Hypothalamus (tissue), 51 donors: ENCODE measurements at regions not wholly inside any gene's neighbourhood (a gene's known extent, or its start where the extent isn't known, plus 50 kb on each side); places are given as distances from the start of the nearest gene placed in this dataset.

Experiments used
- DNase-seq, 51 donors: peaks; one replicate each; lab custom pipeline; 2025; lab: John Stamatoyannopoulos, UW

DNA sequence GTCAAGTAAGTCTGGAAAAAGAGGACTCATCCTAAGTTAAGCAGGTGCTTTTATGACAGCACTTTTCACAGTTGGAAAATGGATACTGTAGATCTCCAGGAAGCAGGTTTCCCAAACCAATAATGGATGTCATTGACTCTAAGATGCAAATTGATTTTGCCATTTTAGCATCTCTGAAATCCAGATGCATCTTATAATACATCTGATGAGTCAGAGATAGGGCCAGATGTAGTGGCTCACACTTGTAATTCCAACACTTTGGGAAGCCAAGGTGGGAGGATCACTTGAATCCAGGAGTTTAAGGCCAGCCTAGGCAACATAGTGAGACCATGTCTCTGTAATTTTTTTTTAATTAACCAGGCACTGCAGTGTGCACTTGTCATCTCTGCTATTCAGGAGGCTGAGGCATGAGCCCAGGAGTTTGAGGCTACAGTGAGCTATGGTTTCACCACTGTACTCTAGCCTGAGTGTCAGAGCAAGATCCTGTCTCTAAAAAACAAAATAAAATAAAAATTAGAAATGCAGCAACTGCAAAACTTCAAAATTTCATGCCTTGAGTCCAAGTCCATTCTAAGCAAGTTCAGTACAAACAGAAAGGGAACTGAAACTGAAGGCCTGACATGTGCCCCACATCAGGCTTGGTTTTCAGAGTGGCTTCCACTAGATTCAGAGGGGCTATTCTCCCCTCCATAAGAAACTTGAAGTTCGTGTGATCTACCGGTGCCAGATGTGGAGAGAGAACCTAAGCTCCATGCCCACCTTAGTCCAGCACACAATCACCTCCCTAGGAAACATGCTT is 267.8 kb upstream of the NCKAP5 start:
- DNase-seq: no peak

DNA sequence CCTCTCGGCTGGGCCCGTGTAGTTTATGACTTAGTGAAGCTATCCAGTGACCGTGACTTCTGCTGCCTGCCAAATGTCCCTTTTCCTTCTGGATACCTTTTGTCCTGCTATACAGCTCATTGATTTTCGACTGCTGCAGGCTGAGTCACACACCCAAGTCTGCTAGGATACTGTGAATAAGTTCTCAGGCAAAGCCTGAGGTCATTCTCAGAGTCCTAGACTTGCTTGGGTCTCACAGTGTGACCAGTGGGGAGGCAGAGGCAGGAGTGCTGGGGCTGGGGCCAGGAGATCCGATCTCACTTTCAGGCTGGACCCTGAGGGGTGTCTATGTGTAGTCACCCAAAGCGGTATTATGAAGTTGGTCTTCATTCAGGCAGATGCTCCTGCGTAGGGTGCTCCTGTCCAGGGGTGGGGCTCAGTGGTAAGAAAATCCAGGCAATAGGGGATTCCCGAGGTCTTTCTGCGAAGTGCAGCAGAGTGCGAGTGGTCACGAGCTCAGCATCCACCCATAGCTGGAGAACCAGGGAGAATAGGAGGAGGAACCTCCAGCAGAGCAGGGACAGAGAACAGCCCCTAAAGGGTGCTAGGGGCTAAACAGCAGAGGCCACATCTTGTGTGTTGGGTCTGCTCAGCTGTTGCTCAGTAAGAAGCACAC is 268.6 kb upstream of the NCKAP5 start:
- no peak for DNase-seq

DNA sequence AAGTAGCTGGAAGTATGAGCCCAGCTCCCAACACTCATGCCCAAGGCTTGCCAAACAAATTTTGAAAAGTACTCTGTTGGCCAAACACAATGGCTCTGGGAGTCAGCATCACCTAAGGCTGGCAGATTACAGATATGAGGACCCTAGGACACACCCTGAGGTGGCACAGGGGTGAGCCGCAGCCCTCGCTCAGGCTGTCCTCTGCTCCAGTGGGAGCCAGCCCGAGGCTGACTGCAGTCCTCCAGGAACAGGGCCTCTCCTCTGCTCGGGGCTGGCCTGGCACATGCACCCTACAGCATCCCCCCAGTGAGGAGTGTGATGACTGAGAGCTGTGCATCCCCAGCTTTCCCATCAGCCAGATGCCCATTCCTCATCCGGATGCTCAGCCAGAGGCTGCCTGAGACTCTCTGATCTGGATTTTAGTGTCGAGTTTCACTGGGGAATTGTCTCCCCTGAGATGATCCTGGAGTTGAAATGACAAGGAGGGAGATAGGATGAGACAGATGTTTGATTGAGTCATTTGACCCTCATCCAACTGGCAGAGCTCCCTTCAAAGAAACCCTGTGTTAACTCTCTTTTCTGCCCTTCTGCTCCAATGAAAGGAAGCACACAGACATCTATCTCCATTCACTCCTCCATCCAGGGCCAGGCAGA is 269.3 kb upstream of the NCKAP5 start:
- DNase-seq: peak in 1 of 51 donors; percentile 7

DNA sequence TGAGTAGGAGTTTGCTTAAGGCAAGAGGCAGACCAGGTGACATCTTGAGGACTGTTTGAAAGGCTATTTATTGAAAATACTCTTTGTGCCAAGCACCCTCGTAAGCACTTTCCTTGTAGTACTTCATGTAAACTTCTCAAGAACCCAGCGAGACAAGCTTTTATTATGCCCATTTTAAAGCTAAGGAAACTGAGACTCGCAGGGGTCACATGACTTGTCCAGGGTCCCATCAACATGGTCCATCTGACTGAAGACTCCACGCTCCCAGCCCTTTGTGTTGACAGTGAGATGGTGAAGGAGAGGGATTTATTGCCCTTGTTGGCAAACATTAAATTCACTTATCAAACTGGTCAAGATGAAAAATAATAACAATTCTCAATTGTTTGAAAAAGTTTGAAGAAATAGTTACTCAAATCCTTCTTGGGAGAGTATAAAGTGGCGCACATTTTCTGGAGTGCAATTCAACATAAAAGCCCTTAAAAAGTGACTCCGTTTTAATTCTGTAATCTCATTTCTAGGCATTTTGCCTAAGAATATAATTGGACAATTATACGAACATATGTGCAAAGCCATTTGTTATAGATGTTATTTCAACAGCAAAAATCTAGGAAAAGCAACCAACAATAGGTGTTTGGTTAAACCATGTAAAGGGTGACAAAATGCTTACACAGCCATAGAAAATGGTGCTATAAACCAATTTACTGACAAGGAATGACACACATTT is 270.5 kb upstream of the NCKAP5 start:
- no peak for DNase-seq

DNA sequence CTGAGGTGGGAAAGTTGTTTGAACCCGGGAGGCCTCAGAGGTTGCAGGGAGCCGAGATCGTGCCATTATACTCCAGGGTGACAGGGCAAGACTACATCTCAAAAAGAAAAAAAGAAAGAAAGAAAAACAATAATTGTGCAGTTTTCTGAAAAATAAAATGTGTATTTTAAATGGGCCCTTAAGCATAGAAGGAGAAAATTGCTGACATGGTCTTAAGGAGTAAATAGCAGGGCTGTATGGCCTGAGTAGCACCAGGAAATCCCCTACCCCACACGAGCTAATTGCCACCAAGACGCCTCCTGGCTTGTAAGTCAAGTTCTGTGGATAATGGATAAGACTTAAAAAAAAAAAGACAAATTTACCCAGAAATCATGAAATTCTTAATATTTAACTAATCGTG is 271.4 kb upstream of the NCKAP5 start:
- no peak for DNase-seq

DNA sequence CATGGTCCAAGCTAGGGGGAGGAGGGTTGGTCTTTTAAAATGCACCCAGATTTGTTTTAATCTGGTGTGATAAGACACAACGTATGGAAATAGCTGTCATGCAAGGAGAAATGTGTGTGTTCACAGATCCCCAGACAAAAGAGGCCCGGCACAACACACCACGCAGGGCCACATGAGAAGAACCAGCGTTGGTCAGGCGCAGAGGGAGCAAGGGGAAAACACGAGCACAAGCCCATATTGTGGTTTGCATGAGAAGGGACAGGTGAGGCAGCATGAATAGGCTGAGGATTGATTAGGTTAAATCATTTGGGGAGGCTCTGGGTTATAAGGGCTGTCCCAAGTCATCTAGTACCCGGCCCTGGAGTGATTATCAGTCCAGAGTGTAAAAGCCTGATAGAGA is 272.5 kb upstream of the NCKAP5 start:
- no peak for DNase-seq

DNA sequence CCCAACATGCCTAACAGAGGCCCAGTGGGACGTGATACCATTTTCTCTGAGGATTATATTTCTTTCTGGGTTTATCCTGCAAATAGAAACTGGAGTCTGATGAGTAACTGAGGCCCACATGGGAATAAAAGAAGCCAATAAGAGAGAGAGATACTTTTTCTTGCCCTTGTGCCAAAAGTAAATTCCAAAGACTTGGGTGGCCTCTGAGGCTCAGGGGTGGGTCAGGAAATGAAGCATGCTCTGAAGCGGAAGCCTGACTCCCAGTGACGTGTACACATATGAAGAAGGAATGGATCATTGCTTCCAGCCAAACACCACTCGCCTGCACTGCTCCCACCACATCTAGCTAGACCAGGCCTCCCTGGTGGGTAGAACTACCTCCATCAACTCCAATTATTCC is 273.6 kb upstream of the NCKAP5 start:
- DNase-seq: no peak

DNA sequence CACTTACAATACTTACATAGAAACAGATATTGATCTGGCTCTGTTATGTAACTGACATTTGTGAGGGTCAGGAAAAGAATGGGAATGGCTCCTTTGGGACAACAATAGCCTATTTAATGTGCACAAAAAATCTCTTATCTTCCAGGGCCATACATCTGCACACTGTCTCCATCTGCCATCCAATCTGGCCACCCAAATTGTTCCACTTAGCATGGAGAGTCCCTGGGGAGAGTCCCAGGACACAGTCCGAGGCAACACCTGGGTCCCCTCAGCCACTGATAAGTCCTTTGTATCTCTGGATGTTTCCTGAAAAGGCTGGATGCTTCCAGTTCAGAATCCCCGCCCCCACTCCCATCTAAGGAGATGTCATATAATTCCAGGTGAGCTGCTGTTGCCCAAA is 274.2 kb upstream of the NCKAP5 start:
- DNase-seq: no peak

DNA sequence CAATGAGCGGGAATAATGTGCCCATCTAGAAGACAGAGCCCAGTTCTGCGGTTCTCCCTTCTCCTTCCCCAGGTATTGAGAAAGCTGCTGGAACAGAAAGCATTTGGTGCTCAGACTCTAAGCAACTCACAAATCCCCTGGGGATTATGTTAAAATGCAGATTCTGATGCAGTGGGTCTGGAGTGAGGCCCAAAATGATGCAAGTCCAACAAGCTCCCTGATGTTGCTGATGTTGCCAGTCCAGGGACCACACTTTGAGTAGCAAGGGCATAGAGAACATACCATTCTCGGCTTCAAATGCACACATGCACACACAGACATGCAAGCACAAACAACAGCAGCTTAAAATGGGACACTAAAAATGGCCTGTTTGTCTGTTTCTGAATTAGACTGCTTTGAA is 274.8 kb upstream of the NCKAP5 start:
- DNase-seq: no peak

DNA sequence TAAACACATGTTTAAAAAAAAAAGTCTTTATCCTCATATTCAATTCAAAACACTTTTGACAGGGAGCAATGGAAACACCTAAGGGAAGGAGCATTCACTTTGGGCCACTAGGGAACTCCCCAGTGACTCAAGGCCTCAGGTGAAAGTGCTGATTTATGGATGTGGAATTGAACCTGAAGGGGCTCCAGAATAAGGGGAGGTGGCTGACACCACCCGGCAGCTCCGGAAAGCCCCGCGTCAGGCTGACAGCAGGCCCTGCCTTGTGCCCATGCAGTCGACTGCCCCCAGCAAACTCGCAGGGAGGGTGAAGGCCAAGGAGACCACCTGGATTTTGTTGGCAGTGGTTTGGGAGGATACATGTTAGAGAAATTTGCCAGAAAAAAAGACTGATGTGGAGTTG is 275.3 kb upstream of the NCKAP5 start:
- no peak for DNase-seq

DNA sequence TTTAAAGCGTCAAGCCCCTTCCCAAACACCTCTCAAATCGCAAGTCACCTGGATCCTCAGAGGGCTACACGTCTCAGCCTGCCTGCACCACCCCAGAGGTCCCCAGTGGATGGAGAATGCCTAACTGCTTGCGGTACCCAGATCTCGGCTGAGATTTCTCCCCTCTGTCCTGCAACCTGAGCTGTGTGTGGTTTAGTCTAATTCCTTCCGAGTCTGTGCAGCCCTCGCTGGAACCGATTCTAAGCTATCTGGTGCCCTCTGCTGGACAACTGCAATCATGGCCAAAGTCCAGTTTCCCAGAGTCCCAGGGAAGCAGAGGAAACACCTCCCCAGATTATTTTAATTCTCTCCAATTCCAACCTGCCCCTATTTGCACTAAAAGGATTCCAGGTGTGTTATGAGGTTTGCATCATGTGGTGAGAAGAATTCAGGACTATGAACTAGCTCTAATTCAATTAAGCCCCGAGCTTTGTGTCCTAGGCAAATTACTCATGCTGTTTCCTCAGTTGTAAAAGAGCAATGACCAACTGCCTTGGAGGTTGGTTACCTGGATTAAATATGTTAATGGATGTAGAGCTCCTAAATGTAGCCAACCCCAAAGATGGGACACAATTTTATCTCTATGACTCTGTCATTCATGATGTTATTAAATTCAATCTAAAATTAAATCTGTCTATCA is 276.1 kb upstream of the NCKAP5 start:
- DNase-seq: peak in 48 of 51 donors; percentile 1 to 74 (median 32)

DNA sequence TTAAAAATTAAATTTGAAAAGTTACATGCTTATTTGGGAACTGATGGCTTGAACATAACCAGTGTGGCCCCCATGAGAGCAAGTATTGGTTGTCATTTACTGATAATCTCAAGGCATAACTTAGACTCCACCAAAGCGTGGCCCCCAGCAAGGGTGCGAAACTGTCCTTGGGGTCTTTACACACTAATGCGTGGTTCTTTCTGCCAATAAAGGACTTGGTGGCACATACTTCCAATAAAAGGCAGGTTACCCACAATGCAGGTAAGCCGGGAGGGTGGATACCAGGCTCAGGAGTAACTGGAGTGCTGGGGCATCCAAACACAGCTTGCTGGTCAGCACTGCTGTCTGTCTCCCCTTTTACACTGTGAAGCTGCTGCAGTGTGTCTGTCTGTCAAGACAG is 278.2 kb upstream of the NCKAP5 start:
- no peak for DNase-seq

DNA sequence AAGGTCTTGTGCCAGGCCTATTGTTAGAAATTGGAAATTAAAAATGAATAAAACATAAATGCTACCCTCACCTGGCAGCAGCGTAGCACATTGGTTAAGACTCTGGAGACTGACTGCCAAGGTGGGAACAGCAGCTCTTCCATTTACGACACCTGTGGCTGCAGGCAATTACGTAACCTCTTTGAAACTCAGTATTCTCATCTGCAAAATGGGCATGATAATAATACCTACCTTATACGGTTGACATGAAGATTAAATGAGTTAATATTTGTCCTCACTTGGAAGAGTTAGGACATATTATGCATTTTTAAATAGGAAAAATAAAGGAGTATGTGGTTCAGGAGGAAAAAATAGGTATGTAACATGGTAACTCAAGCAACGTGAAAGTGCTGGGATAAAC is 279.3 kb upstream of the NCKAP5 start:
- DNase-seq: no peak

DNA sequence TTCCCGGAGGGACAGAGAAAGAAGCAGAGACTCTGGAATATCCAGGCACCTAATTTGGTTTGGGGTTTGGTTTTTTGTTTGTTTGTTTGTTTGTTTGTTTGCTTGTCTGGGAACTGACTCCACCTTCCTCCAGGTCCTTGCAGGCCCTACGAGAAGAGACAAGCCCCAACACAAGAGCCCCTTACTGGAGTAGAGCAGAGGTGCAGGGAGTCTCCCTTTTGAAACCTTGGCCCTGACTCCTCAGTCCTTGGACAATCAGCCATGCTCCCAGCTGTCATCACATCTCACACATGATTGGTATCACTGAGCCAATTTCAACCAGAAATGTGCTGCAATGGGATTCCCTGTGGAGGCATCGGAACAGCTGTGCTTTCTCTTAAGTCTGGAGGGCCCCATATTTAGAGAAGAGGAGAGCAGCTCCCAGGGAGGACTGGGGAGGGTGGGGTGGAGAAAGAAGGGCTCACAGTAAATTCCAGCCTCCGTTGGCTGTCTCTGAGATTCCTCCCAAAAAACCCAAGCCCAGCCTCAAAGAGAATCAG is 279.9 kb upstream of the NCKAP5 start:
- no peak for DNase-seq

DNA sequence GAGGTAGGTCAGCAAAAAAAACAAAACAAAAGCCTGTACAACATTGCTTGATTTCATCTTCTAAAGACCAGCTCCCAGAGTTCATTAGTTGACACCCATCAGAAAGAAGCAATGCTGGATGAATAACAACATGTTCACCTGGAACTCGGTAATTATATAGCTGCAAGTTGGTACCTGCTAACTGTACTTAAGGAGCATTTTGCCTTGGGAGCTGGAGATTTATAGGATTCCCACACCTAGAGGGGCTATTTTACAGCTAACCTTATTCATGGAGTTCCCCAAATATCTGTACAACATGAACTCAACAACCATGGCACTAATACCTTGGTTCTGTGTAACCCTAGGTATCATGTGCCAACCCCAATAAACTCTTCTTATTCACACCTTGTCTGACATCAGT is 281.1 kb upstream of the NCKAP5 start:
- no peak for DNase-seq

DNA sequence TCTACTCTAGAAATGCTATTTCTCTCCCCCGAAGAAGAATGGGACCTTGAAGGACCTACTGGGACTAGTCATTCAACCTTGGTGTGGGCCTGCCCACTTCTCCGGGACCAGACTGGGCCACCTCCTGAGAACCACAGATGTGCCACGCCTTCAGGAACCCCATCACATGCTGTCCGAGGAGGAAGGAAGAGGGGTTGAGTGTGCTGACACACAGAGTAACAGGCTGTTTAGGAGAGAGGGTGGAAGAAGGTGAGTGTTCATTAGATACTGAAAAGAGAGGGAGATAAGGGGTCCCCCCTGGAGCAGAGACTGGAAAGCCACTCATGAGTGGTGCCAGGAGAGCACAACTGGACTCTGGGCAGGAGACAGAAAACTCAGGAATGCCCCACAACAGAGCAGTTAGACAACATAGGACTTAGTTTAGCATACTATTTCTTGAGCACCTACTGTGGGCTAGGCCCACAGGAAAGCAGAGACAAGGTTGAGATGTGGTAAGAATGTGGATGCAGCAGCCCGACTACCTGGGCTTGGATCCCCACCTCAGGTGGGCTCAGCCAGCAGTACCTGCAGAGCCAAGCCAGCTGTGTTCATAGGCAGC is 286.4 kb upstream of the NCKAP5 start:
- DNase-seq: no peak

DNA sequence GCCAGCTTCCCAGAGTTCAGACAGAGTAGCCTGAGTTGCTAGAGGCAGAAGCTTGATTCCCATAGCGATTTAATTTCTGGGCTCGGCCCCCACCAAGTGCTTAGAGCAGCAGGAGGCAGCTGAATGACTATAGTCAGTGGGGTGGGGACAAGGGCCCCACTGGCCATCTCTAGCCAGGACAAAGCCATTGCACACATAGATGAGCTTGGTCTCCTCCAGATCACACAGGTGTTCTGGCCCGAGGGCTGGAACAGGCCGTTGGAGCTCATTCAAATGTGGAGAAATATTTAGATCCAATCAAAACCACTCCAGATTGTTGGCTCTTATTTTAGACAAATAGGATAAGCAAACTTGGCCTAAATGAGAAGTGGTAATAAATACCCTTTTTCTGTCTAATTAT is 287.3 kb upstream of the NCKAP5 start:
- DNase-seq: no peak

DNA sequence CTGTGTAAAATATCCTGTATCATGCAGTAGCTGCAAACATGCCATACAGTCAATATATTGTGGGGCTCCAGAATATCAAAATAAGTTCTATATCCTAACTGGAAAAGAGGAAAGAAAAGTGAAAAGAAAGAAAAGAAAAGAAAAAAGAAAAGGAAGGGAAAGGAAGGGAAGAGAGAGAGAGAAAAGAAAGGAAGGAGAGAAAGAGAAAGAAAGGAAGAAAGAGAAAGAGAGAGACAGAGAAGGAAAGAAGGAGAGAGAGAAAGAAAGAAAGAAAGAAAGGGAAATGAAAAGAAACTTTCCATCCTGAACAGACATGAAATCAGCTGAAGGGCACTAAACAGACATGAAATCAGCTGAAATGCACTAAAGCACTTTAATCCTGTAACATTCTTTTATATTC is 288.4 kb upstream of the NCKAP5 start:
- DNase-seq: no peak

DNA sequence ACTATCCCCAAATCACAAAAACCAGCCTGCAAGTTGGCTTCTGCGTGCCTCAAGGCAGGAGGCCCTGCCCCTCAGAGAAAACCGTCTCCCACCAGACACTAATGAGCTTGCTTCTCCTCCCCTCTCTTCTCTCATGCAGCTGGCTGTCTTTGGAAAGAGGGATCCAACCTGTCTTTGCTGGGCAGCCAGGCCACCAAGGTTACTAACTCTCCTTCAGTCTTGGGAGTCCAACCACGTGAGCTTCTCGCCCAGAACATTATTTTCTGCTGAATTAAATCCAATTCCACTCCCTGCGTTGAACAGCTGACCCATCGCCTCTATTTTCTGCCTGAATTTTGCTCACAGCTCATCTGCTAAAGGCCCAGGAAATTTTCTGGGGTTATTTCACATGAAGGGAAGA is 291.3 kb upstream of the NCKAP5 start:
- DNase-seq: no peak

DNA sequence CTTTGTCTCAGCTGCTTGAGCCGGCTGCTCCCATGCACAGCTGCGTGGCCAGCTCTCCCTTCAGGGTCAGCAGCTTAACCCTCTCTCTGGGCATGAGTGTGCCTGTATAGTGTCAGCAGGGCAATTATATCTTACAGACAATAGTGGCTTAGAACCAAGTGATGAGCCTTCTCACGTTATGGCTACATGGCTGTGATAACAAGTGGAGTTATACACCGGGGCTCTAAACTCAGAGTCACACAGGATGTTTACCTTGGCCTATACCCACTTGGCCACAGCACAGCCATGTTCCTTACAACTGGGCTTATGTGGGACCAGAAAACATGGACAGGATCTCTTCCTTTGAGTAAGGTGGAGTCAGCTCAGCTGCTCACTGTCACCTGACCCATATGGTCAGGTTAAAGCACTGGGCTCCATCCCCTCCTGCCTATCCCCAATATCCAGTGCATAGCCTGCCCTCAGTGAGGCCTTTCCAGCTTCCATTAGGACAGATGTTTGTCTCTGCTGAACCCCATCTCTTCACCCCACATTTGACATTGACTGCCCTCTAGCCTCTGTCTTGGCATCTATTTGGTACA is 294.2 kb upstream of the NCKAP5 start:
- DNase-seq: no peak
